SK-N-SH (cell line): ENCODE measurements at regions not wholly inside any gene's neighbourhood (a gene's known extent, or its start where the extent isn't known, plus 50 kb on each side); places are given as distances from the start of the nearest gene placed in this dataset.

Experiments used
- CHD2 ChIP-seq: fragments of 150-350 bp; IDR thresholded peaks from 2 replicates; pipeline ENCODE4 v1.6.1; 2018; ENCODE audit warnings: low read length; ENCODE audit not compliant: partially characterized antibody
- ELF1 ChIP-seq: IDR thresholded peaks from 2 replicates; pipeline ENCODE4 v1.4.0; 2012
- EP300 ChIP-seq, 2 experiments: IDR thresholded peaks; 2 replicates each; pipeline versions ENCODE4 v1.4.0 to v1.6.1; 2012; ENCODE audit warnings: borderline replicate concordance in 1 of 2, low read depth in 1 of 2, low read length in 1 of 2
- FOSL2 ChIP-seq: IDR thresholded peaks from 2 replicates; pipeline ENCODE4 v1.4.0; 2012; ENCODE audit warnings: low read depth, mild to moderate bottlenecking, moderate library complexity, borderline replicate concordance
- GATA2 ChIP-seq: sonication (generic); formaldehyde crosslinking; IDR thresholded peaks from 2 replicates; pipeline ENCODE4 v1.5.0; 2020; ENCODE audit warnings: mild to moderate bottlenecking, missing genetic modification reagents
- MAX ChIP-seq: IDR thresholded peaks from 2 replicates; pipeline ENCODE4 v1.4.0; 2012; ENCODE audit warnings: low read depth
- PBX3 ChIP-seq: IDR thresholded peaks from 2 replicates; pipeline ENCODE4; 2012
- RCOR1 ChIP-seq: fragments of 150-350 bp; IDR thresholded peaks from 2 replicates; pipeline ENCODE4 v1.6.1; 2017; ENCODE audit warnings: antibody characterized with exemption, low read length
- RFX5 ChIP-seq: IDR thresholded peaks from 2 replicates; pipeline ENCODE4 v1.6.1; 2012; ENCODE audit warnings: mild to moderate bottlenecking, improper control_type of control experiment, low read length
- SMC3 ChIP-seq: IDR thresholded peaks from 2 replicates; pipeline ENCODE4 v1.6.1; 2012; ENCODE audit warnings: low read depth, low read length, improper control_type of control experiment
- TEAD4 ChIP-seq: IDR thresholded peaks from 2 replicates; pipeline ENCODE4 v1.4.0; 2012; ENCODE audit warnings: mild to moderate bottlenecking, borderline replicate concordance; ENCODE audit not compliant: insufficient read depth
- USF1 ChIP-seq: IDR thresholded peaks from 2 replicates; pipeline ENCODE4 v1.4.0; 2012; ENCODE audit warnings: low read depth, borderline replicate concordance
- ZBTB33 ChIP-seq: IDR thresholded peaks from 2 replicates; pipeline ENCODE4 v1.4.0; 2012; ENCODE audit warnings: low read depth, borderline replicate concordance
- TF ChIP-seq, protein P1 (sequence below): fragments of 150-350 bp; IDR thresholded peaks from 2 replicates; pipeline ENCODE4 v1.6.1; 2016; ENCODE audit warnings: mild to moderate bottlenecking, low read depth, low read length
- TF ChIP-seq, protein P2 (sequence below): IDR thresholded peaks from 2 replicates; pipeline ENCODE4 v1.6.1; 2012; ENCODE audit warnings: mild to moderate bottlenecking, low read depth, low read length, moderate library complexity

DNA sequence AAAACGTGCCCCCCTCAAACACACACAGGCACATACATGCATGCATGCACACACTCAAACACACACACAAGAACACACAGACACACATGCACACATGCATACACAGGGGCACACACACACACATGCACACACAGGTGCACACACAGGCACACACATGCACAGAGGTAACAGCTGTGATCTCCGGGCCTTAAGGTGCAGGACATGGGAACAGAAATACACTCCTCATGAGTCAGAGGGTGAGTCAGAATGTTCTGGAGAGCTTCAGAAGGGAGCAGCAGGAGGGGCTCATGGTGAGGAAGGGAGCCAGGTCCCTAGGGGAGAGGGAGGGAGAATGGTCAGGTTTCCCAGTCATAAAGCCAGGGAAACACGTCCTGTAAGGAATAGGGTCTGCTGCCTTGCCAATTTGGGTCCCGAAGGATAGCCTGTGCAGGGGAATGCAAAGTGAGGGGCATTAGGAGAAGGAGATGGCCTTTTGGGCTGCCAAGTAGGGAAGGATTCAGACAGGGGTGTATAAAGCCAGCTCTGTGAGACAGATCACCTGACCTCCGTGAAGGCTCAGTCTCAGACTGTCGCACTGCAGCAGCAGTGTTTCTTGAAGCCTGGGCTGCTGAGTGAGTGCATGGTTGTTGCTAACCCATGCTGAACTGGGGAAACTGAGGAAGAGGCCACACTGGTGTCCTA is 123.9 kb downstream of the MAFB start (continued):
- TF ChIP-seq PBX3 (peak; percentile 90), EP300 (IDR thresholded peaks at IDR 0.05; ENCODE audit: borderline replicate concordance in 1 of 2, low read depth in 1 of 2, low read length in 1 of 2) (peak in 1 of 2 experiments; percentile 75; a peak in 1 of 4 replicates), RFX5 (no peak), ZBTB33 (no peak; the same call in 1 of the 2 replicates), RCOR1 (no peak), CHD2 (no peak), TEAD4 (0 out of 2 replicates have a peak, but pooled peaks have one; percentile 15), MAX (0 out of 2 replicates have a peak, but pooled peaks have one; percentile 45), SMC3 (no peak), GATA2 (CRISPR knock-in tag) (no peak), USF1 (0 out of 2 replicates have a peak, but pooled peaks have one; percentile 21), ELF1 (no peak), FOSL2 (peak; percentile 97)
- TF ChIP-seq, protein P1, sequence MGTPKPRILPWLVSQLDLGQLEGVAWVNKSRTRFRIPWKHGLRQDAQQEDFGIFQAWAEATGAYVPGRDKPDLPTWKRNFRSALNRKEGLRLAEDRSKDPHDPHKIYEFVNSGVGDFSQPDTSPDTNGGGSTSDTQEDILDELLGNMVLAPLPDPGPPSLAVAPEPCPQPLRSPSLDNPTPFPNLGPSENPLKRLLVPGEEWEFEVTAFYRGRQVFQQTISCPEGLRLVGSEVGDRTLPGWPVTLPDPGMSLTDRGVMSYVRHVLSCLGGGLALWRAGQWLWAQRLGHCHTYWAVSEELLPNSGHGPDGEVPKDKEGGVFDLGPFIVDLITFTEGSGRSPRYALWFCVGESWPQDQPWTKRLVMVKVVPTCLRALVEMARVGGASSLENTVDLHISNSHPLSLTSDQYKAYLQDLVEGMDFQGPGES, result no peak
- TF ChIP-seq, protein P2, sequence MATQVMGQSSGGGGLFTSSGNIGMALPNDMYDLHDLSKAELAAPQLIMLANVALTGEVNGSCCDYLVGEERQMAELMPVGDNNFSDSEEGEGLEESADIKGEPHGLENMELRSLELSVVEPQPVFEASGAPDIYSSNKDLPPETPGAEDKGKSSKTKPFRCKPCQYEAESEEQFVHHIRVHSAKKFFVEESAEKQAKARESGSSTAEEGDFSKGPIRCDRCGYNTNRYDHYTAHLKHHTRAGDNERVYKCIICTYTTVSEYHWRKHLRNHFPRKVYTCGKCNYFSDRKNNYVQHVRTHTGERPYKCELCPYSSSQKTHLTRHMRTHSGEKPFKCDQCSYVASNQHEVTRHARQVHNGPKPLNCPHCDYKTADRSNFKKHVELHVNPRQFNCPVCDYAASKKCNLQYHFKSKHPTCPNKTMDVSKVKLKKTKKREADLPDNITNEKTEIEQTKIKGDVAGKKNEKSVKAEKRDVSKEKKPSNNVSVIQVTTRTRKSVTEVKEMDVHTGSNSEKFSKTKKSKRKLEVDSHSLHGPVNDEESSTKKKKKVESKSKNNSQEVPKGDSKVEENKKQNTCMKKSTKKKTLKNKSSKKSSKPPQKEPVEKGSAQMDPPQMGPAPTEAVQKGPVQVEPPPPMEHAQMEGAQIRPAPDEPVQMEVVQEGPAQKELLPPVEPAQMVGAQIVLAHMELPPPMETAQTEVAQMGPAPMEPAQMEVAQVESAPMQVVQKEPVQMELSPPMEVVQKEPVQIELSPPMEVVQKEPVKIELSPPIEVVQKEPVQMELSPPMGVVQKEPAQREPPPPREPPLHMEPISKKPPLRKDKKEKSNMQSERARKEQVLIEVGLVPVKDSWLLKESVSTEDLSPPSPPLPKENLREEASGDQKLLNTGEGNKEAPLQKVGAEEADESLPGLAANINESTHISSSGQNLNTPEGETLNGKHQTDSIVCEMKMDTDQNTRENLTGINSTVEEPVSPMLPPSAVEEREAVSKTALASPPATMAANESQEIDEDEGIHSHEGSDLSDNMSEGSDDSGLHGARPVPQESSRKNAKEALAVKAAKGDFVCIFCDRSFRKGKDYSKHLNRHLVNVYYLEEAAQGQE, result no peak
